Kidney capillary endothelial cell (primary cell): ENCODE measurements at regions not wholly inside any gene's neighbourhood (a gene's known extent, or its start where the extent isn't known, plus 50 kb on each side); places are given as distances from the start of the nearest gene placed in this dataset.

Source experiments
- DNase-seq: peaks from one replicate; pipeline ENCODE4 v3.0.0-alpha.2; 2018; ENCODE audit warnings: low spot score

DNA sequence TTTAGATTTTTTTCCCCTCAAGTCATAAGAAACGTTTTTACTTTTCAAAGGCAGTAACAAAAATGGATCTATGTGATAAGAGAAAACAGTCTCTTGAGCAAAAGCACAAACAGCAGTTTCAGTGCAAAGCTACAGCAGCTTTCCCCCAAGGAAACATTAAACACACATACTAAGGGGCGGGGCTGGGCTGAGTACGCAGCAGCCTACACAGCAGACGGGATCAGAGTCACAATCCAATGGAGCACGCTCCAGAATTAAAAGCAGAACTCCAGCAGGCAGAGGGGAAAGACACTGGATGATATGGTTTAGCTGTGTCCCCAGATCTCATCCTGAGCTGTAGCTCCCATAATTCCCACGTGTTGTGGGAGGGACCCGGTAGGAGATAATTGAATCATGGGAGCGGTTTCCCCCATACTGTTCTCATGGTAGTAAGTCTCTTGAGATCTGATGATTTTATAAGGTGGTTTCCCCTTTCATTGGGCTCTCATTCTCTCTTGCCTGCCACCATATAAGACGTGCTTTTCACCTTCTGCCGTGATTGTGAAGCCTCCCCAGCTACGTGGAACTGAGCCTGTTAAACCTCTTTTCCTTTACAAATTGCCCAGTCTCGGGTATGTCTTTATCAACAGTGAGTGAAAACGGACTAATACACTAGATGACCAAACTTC lies 116.2 kb upstream of the SLCO3A1 start:
- DNase-seq = no peak

GRCh38 chr15:91741986-91742385 lies 111.5 kb upstream of the SLCO3A1 start:
- DNase-seq = no peak

- DNase-seq = no peak
These were observed 101.9 kb upstream of the SLCO3A1 start for GRCh38 chr15:91751611-91752010.

DNA sequence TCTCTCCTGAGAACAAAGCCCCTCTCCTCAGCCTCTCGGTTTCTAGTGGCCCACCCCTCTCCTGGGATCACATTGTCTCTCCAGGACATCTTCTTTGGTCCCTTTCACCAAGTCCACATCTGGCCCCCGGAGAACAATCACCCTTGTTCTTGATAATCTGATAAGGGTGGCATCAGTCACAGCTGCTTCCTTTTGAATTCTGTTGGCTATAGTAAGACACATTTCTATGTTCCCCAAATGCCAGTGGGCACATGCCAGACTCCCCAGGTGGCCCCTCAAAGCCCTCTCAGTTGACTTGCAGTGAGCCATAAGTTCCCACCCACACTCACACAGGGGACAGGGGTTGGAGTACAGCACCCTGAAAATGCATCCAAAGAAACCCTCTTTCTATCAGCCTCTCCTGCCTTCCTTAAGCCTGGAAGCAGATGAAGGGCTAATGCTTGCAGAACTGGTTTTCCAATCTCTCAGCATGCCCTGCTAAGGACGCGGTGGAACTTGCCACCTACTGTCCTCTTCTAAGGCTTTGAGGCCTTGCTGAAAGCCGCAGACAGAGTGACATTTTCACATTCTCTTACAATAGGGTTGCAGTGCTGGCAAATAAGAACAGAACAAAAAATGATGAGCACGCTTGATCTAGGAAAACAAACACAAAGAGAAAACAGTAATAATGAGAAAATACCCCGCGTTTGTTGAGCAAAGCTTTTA lies 101.3 kb upstream of the SLCO3A1 start:
- no peak for DNase-seq

DNA sequence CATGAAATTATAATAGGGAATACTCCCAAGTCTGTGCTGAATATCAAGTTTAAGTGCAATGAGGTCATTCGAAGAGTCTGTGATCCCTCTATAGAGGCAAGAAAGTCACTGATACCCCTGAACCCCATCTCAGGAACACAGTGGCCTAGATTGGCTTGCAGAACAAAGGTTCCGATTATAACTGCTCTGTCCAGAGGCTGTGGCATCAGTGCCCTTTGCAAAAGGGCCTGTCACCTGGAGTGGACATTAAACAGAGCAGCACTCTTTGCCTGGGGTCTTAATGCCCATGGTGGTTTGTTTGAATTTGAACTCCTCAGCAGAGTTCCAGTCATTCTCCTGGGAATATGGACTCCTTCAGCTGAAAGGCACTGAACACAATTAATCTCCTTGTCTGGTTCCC lies 93.9 kb upstream of the SLCO3A1 start:
- DNase-seq = no peak

DNA sequence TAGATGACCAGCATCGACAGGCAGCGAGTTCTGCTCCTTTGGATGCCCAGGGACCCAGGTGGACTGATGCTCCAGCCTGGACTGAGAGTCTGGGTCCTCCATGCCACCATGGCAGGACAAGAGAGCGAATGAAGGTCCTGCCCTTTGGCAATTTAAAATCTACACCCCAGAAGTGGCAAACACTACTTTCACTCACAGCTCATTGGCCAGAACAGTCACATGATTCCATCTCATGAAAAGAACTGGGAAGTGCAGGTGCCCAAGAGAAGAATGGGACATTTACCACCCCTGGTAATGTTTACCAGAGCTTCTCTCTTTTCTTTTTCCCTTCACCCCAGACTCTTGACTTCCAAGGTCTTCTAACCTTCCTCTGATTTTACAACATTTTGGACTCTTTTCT lies 87.8 kb upstream of the SLCO3A1 start:
- no peak for DNase-seq

DNA sequence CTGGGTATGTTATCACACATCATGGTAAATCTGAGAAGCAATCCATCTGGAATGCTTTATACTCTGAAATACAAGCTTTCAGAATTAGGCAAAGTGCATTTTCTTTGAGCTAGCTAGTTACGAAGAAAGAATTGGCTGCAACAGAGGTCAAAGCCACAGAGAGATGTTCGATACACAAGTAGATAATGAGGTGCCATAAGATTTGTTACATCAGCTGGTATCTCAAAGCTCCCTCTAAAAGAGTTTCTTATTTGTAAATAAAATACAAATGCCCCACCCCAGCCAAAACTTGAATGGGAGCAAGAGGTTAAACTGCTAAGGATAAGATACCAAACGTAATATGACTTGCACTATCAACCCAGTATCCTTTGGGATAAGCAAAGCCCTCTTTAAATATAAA lies 84.0 kb upstream of the SLCO3A1 start:
- DNase-seq = no peak

GRCh38 chr15:91769894-91770293 lies 83.6 kb upstream of the SLCO3A1 start:
- DNase-seq = no peak

GRCh38 chr15:91776104-91776503 lies 77.4 kb upstream of the SLCO3A1 start:
- DNase-seq = no peak

- no peak for DNase-seq
These were observed 73.5 kb upstream of the SLCO3A1 start for GRCh38 chr15:91779960-91780359.

GRCh38 chr15:91780387-91780786 lies 73.1 kb upstream of the SLCO3A1 start:
- no peak for DNase-seq

DNA sequence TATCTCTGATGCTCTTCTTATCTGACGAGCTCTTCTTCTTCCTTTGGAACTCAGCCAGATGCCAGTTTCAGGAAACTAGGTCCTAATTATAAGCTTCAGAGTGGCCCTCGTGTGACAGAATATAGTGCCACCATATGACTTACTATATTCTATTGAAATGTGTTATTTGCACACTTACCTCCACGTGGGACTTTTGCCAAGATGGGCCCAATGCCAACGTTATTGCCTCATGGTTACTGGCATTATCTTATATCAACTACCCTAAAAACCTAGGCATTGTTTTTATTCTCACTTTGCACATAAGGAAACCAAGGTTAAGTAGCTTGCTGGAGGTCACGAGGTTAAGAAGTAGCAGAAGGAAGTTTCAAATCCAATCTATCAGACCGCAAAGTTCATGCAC lies 71.3 kb upstream of the SLCO3A1 start:
- DNase-seq = no peak

- no peak for DNase-seq
These were observed 70.5 kb upstream of the SLCO3A1 start for GRCh38 chr15:91783008-91783407.

- DNase-seq = no peak
These were observed 70.1 kb upstream of the SLCO3A1 start for GRCh38 chr15:91783451-91783850.

DNA sequence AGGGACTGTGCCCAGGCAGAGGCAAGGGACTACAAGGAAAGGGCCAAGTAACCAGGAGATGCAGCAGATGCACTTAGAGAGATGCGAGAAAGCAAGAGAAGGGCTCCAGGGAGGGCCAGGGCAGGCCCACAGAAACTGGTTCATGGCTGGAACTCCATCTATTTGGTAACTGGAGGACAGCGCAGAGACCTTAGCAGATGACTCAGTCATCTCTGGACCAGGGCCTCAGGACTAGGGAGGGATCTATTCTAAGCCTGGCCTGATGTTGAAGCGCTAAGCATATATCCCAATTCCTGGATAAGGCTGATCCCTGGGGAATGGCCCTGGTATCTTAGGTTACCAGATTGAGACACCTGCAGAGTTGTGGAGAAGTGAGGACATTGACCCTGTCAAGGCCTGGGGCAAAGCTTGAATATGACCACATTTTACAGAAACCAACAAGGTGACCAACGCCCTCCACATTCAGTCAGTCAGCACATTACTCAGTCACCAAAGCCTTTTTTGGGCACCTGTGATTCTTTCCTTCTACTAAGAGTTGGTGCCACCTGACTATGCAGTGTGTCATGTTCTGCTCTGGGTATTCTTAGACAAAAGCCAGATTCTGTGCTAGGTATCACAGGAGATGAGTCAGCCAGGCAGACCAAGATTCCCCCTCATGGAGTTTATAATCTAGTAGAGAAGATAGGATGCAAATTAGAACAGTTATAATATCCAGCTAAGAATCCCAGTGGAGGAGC lies 68.4 kb upstream of the SLCO3A1 start:
- no peak for DNase-seq

DNA sequence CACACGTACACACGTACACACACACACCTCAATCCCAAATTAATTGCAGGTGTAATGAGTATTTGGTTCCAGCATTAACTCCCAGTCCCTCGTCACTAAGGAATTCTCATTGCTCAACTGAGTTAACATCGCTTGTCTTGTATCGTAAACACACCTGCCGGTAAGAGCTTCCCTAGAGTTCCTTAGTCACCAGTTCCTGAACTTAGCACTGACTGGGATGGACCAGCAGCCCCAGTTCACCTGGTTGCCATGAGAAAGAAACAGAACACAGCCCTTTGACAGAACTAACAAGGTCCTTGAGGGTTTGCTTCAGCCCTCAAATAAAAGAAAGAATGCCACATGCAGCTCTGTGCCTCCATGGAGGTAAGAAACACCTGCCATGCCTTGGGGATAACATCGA lies 66.3 kb upstream of the SLCO3A1 start:
- DNase-seq = no peak

- no peak for DNase-seq
These were observed 64.4 kb upstream of the SLCO3A1 start for GRCh38 chr15:91789136-91789535.

- DNase-seq = no peak
These were observed 62.7 kb upstream of the SLCO3A1 start for GRCh38 chr15:91790836-91791235.

DNA sequence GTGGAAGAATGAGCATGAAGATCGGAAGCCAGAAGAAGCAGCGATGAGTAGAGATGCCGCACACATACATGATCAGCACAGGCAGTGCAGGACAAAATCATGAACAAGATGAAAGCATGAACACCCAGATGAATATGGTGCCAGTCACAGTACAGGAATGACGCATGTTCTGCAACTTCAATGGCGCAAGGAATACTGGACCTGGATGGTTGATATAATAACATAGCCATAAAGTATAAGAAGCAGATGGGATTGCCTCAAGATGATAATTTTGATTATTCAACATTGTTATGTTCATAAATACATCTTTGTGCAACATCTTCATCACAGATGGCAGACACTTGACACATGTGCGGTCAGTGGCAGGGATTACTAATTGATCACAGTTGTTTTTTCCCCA lies 59.7 kb upstream of the SLCO3A1 start:
- no peak for DNase-seq

GRCh38 chr15:91795235-91795634 lies 58.3 kb upstream of the SLCO3A1 start:
- DNase-seq = no peak

- no peak for DNase-seq
These were observed 51.5 kb upstream of the SLCO3A1 start for GRCh38 chr15:91801836-91802534.

DNA sequence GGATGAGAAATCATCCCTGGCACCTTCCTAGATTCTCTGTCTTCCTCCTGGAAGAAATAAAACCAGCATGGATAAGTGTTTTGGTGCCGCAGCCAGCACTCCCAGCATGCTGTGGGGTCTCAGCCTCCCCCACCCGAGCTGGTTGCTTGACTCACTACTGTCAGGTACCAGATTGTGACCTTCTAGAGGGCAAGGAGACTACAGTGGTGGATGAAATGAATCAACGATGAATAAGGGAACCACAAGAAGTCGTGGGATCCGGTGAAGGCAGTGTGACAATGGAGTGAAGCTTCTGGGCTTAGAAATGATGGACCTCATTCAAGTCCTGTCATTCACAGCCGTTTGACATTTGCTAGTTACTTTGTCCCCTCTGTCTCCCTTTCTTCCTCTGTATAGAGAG lies 50.2 kb upstream of the SLCO3A1 start:
- no peak for DNase-seq
